GM12875 (cell line): ENCODE measurements at regions not wholly inside any gene's neighbourhood (a gene's known extent, or its start where the extent isn't known, plus 50 kb on each side); places are given as distances from the start of the nearest gene placed in this dataset.
"Not testable (repeated sequence)": the region's sequence is repeated elsewhere in the genome, so short reads cannot be mapped to it uniquely, and the experiment has no call there.

Source experiments
- H3K4me3 ChIP-seq: one replicate; pipeline ENCODE4 v1.5.1; 2011; ENCODE audit warnings: low read depth, low read length, control low read depth
- TF ChIP-seq, protein P1 (sequence below): IDR thresholded peaks from 2 replicates; pipeline ENCODE4 v1.5.1; 2011; ENCODE audit warnings: low read depth, mild to moderate bottlenecking, control low read depth, inconsistent platforms, low read length, moderate library complexity, borderline replicate concordance; ENCODE audit not compliant: insufficient read depth

DNA sequence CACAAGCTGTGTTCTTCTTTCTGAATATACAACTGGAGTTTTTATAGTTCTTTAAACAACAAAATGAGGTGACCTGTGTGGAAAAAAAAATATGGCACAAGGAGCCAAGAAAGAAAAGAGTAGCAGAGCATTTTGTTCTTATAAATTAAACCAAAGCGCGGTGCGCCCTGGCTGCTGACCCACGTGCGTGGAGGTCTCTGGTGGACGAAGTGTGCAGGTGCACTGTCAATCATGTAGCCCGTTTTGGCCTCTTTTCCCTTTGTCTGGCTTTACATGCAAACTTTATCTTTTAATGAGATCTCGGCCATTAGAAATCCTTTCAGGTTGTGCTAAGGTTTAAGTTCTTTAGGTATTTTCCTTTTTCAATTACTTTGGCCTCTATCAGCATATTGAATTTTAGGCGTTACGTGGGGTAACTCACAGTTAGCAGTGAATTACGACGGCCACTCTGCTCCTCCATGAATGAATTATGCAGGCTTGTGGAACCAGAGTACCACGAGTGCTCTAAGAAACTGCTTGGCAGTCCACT lies 443.9 kb upstream of the SLC10A2 start:
- TF ChIP-seq, protein P1, sequence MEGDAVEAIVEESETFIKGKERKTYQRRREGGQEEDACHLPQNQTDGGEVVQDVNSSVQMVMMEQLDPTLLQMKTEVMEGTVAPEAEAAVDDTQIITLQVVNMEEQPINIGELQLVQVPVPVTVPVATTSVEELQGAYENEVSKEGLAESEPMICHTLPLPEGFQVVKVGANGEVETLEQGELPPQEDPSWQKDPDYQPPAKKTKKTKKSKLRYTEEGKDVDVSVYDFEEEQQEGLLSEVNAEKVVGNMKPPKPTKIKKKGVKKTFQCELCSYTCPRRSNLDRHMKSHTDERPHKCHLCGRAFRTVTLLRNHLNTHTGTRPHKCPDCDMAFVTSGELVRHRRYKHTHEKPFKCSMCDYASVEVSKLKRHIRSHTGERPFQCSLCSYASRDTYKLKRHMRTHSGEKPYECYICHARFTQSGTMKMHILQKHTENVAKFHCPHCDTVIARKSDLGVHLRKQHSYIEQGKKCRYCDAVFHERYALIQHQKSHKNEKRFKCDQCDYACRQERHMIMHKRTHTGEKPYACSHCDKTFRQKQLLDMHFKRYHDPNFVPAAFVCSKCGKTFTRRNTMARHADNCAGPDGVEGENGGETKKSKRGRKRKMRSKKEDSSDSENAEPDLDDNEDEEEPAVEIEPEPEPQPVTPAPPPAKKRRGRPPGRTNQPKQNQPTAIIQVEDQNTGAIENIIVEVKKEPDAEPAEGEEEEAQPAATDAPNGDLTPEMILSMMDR: peak; percentile 17; the same call in 1 of the 2 replicates
- no peak overlapping the region for H3K4me3 ChIP-seq

DNA sequence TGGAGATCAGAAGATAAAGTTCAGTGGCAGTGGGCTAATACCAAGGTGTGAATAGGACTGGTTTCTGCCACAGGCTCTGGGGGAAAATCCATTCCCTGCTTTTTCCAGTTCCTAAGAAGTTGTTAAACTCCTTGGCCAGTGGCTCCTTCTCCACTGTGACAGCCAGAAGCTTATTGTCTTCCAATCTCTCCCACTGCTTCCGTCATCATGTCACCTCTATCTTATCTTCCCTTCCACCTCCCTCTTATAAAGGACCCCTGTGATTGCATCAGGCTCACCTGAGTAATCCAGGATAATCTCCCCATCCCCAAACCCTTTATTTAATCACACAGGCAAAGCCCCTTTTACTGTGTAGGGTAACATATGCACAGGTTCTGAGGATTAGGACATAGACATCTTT lies 431.2 kb upstream of the SLC10A2 start:
- TF ChIP-seq, protein P1: no peak

DNA sequence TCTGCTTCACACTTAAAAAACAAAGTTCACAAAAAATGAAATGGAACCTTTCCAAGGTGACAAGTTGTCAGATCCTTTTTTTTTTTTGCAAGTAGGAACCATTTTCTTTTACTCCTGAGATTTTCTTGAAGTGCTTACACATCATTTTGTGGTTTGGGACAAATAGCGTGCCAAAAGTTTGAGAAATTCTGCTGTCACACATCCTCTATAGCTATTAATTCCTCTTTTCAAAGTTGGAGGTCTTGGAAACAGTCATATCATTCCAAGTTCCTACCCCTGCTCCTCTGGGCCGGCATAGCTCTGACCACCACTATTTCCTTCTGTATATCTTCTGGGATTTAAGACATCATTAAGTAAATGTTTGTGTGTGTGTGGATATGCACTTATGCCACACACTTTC lies 421.6 kb upstream of the SLC10A2 start:
- no peak overlapping the region for H3K4me3 ChIP-seq
- TF ChIP-seq, protein P1: no peak

More for the DNA sequence above, 431.2 kb upstream of the SLC10A2 start:
- no peak overlapping the region for H3K4me3 ChIP-seq

DNA sequence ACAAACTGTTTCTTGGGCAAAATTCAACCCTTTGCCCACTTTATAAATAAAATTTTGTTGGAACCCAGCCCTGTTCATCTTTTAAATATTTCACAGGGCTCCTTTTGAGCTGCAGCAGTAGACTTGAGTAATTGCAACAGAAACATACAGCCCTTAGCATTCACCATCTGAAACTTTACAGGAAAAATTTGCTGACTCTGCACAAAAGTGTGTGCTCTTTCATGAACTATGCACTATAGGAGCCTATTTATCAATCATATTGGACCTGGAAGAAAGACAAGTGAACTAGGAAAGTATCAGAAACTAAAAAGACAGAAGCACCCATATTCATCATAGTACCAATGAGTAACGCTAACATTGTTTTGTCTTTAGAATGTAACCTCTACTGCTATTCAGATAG lies 406.9 kb upstream of the SLC10A2 start:
- TF ChIP-seq, protein P1: no peak
- no peak overlapping the region for H3K4me3 ChIP-seq

DNA sequence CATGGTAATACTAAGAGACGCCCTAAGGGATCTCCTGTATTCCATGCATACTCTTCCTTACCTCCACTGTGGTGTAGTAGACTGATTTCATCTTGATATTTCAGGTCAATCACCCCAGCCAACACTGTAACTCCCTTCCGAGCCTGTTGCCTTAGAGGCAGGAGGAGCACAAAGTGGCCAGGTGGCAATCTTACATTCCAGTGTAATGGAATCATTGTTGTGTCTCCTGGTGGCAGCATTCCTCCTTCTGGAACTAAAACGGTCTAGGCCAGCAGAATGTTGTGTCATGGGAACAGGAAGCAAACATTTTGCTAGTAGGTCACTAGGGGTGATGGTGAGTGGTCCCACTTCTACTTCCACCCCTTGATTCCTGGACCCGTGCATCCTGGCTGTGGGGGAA lies 405.7 kb upstream of the SLC10A2 start:
- TF ChIP-seq, protein P1: no peak
- no peak overlapping the region for H3K4me3 ChIP-seq

DNA sequence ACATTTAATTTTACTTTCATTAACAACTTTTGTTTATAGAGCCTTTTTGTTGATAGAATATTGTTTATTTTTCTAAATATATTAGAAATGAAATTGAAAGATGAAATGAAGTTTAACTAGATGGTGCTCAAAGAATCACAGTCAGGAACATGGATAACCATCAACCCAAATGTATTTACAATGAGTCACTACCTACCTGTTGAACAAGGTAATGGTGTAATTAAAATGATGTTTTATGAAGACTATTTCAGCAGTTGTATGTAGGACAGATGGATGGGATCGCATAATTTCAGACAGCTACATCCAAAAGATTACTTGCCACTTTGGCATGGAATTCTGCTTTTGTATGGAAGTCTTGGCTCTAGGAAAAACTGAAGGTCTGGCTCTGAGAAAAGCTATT lies 403.6 kb upstream of the SLC10A2 start:
- H3K4me3 ChIP-seq: no peak overlapping the region
- TF ChIP-seq, protein P1: no peak

DNA sequence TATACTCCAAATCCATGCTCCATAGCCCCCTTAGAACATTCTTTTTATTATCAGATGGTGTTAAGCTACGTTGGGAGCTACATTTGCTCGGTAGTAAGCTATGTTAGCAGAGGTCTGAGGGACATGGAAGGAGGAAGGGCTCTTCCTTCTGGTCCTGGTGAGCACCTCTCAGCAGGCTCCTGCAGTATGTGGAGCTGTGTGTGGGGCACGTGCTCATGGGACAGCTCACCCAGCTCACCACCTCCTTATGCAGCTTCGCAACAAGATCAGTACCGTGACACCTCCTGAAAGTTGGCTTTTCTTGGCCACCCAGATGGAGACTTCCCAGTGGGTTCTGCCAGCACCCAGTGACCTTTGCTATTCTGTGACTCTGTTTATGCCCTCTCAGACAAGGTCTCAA lies 400.5 kb upstream of the SLC10A2 start:
- TF ChIP-seq, protein P1: no peak
- H3K4me3 ChIP-seq: no peak overlapping the region

DNA sequence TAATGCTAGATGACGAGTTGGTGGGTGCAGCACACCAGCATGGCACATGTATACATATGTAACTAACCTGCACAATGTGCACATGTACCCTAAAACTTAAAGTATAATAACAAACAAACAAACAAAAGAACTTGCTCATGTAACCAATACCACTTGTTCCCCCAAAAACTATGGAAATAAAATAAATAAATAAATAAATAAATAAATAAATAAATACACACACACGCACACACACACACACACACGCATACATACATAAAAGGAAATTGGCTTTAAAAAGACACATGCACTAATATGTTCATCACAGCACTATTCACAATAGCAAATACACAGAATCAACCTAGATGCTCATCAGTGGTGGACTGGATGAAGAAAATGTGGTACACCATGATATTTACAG lies 394.0 kb upstream of the SLC10A2 start:
- H3K4me3 ChIP-seq: not testable (repeated sequence)

DNA sequence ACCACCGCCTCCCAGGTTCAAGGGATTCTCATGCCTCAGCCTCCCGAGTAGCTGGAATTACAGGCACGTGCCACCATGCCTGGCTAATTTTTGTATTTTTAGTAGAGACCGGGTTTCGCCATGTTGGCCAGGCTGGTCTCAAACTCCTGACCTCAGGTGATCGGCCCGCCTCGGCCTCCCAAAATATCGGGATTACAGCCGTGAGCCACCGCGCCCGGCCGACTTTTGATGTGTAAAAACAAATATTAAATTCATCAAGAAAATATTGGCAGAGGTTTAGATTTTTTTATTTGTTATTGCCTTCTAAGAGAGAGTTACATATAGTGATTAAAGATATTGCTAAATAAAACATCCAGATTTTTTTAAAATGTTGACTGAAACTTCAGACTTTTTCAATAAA lies 390.8 kb upstream of the SLC10A2 start:
- H3K4me3 ChIP-seq: not testable (repeated sequence)
